ENCODE measurements at regions not wholly inside any gene's neighbourhood (a gene's known extent, or its start where the extent isn't known, plus 50 kb on each side); places are given as distances from the start of the nearest gene placed in this dataset.

- TF ChIP-seq CTCF (IDR thresholded peaks at IDR 0.05) (no peak), POLR2A (IDR thresholded peaks at IDR 0.05) (no peak)
Observed at GRCh38 chr1:168923521-168924136, 182.9 kb upstream of the ATP1B1 start.

All from ovary (tissue), 3 donors.